ENCODE measurements at regions not wholly inside any gene's neighbourhood (a gene's known extent, or its start where the extent isn't known, plus 50 kb on each side); places are given as distances from the start of the nearest gene placed in this dataset.

DNA sequence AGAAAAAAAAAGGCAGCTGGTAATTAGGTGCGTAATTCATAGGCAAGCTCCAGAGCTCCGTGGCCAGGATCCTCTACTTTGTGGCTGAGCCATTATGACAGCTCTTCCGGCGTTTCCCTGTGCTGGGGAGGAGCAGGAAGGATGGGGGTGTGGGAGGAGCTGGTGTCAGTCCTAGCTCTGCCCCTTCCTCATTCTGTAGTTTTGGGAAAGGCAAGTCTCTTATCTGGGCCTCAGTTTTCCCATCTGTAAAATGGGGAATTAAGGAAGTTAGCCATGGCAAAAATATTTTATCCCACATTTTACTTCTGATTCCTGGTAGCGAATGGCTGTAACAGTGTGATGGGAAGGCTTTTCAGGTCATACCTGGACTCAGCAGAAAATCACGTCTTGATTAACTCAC is 81.1 kb downstream of the SEC61B start:
- Histone ChIP-seq H3K4me3 (no peak overlapping the region), H3K79me2 (ENCODE audit: control insufficient read depth, insufficient read depth, low read length) (no peaks in the 10 kb centered on the region), H4K20me1 (replicated peaks; ENCODE audit: control insufficient read depth, insufficient read depth, low read length) (no peaks in the 10 kb centered on the region), H3K9ac (ENCODE audit: insufficient read depth in 1 of 2, low read depth in 2 of 2, low read length in 2 of 2) (no peak overlapping the region), H3K9me1 (ENCODE audit: control insufficient read depth, insufficient read depth, low read length) (no peaks in the 10 kb centered on the region), H3K4me1 (replicated peaks in 1 of 2; ENCODE audit: control insufficient read depth in 2 of 2, insufficient read depth in 2 of 2, low read length in 2 of 2) (peaks cover 10 to 14% of the 10 kb centered on the region in 2 experiments), H3K36me3 (ENCODE audit: control insufficient read depth, insufficient read depth, low read length) (no peaks in the 10 kb centered on the region), H3K27me3 (ENCODE audit: control insufficient read depth in 2 of 2, insufficient read depth in 2 of 2, low read length in 2 of 2) (peaks cover 0 to 22% of the 10 kb centered on the region in 2 experiments; a peak in 2 of 5 replicates), H3K4me2 (ENCODE audit: insufficient read depth, low read length) (no peak overlapping the region), H2AFZ (ENCODE audit: low read depth, low read length) (peak overlapping the region; percentile 71), H3K9me3 (replicated peaks; ENCODE audit: control insufficient read depth, insufficient read depth, low read depth, low read length) (no peaks in the 10 kb centered on the region), H3K27ac (ENCODE audit: extremely low read depth, low read depth, low read length) (peak overlapping the region; percentile 43; the same call in 1 of the 3 replicates)
- in situ Hi-C loops (cut with MboI) (no loop called here), intact Hi-C loops (cut with micrococcal nuclease) (no loop called here)
- no peak for FAIRE-seq
- BruUV-seq (replicated peaks) = no TSS peak
- ChIA-PET CTCF (ENCODE audit: low intra/inter-chr PET ratio) (no interaction called here), POLR2A (interaction anchor here (0.7 to 1.1 kb wide), 3 partner anchors 10 to 1124 kb away, joined by 3 to 4 read pairs (median 3); no protein-coding TSS in a partner anchor)
- WGBS (ENCODE audit: insufficient coverage, low coverage, missing lambda C conversion rate) = 39% methylated on average over 6 of the region's 6 CpGs
- ATAC-seq = no peak
- no peak for DNase-seq (ENCODE audit: extremely low read depth in 1 of 4, low spot score in 3 of 4)
- TF ChIP-seq RBM25 (IDR thresholded peaks at IDR 0.05; ENCODE audit: low read depth, low read length, severe bottlenecking) = peak; percentile 89
- no peak for TF ChIP-seq ARID3B (CRISPR knock-in tag; IDR thresholded peaks at IDR 0.05; ENCODE audit: borderline replicate concordance)
- TF ChIP-seq DDX20 (tag; IDR thresholded peaks at IDR 0.05; ENCODE audit: low read depth) = no peak
- TF ChIP-seq DIDO1 (tag; IDR thresholded peaks at IDR 0.05; ENCODE audit: low read depth) = no peak
- no peak for TF ChIP-seq CC2D1A (IDR thresholded peaks at IDR 0.05)
- TF ChIP-seq ZNF41 (CRISPR knock-in tag; conservative IDR thresholded peaks at IDR 0.05) = no peak
- peak; percentile 63 to 77 for TF ChIP-seq KDM1A (IDR thresholded peaks at IDR 0.05)
- no peak for TF ChIP-seq ZNF79 (CRISPR knock-in tag; IDR thresholded peaks at IDR 0.05; ENCODE audit: low read depth)
- TF ChIP-seq CHD4 (IDR thresholded peaks at IDR 0.05; ENCODE audit: insufficient read depth, insufficient replicate concordance, low read depth, low read length, poor library complexity, severe bottlenecking) = peak; percentile 90
- no peak for TF ChIP-seq MTA3 (IDR thresholded peaks at IDR 0.05; ENCODE audit: borderline replicate concordance)
- TF ChIP-seq PHF21A (IDR thresholded peaks at IDR 0.05; ENCODE audit: borderline replicate concordance, low read depth) = no peak
- peak; percentile 91; the same call in 1 of the 2 replicates for TF ChIP-seq SMARCA5 (IDR thresholded peaks at IDR 0.05)
- no peak for TF ChIP-seq ARHGAP35 (IDR thresholded peaks at IDR 0.05; ENCODE audit: partially characterized antibody)
- TF ChIP-seq KHSRP (IDR thresholded peaks at IDR 0.05) = no peak
- TF ChIP-seq ZNF592 (IDR thresholded peaks at IDR 0.05) = no peak
- TF ChIP-seq, protein P1, sequence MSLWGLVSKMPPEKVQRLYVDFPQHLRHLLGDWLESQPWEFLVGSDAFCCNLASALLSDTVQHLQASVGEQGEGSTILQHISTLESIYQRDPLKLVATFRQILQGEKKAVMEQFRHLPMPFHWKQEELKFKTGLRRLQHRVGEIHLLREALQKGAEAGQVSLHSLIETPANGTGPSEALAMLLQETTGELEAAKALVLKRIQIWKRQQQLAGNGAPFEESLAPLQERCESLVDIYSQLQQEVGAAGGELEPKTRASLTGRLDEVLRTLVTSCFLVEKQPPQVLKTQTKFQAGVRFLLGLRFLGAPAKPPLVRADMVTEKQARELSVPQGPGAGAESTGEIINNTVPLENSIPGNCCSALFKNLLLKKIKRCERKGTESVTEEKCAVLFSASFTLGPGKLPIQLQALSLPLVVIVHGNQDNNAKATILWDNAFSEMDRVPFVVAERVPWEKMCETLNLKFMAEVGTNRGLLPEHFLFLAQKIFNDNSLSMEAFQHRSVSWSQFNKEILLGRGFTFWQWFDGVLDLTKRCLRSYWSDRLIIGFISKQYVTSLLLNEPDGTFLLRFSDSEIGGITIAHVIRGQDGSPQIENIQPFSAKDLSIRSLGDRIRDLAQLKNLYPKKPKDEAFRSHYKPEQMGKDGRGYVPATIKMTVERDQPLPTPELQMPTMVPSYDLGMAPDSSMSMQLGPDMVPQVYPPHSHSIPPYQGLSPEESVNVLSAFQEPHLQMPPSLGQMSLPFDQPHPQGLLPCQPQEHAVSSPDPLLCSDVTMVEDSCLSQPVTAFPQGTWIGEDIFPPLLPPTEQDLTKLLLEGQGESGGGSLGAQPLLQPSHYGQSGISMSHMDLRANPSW (CRISPR knock-in tag; IDR thresholded peaks at IDR 0.05) = no peak
- no peak for TF ChIP-seq JUNB (CRISPR knock-in tag; conservative IDR thresholded peaks at IDR 0.05)
